ENCODE measurements at regions not wholly inside any gene's neighbourhood (a gene's known extent, or its start where the extent isn't known, plus 50 kb on each side); places are given as distances from the start of the nearest gene placed in this dataset.

- H4K20me1 ChIP-seq (ENCODE audit: control insufficient read depth, insufficient read depth, low read depth, low read length), result no peaks in the 10 kb centered on the region
- H3K79me2 ChIP-seq (ENCODE audit: control insufficient read depth, low read length), result no peaks in the 10 kb centered on the region
- H3K9me3 ChIP-seq (ENCODE audit: control insufficient read depth, insufficient read depth, low read length), result peaks cover 3% of the 10 kb centered on the region; the same call in 1 of the 2 replicates
- H3K36me3 ChIP-seq (ENCODE audit: control insufficient read depth, low read length), result no peaks in the 10 kb centered on the region
- no peak for TF ChIP-seq EZH2phosphoT487 (IDR thresholded peaks at IDR 0.05; ENCODE audit: borderline replicate concordance, low read length)
- no peak for TF ChIP-seq CTCF (IDR thresholded peaks at IDR 0.05; ENCODE audit: low read depth, low read length, poor library complexity, severe bottlenecking)
- no peaks in the 10 kb centered on the region for H3K9me2 ChIP-seq (replicated peaks; ENCODE audit: control insufficient read depth, low read length)
- no peak overlapping the region for H3K4me2 ChIP-seq (ENCODE audit: low read length)
- H3K27me3 ChIP-seq (ENCODE audit: control insufficient read depth, low read length), result no peaks in the 10 kb centered on the region
- H3K4me1 ChIP-seq (ENCODE audit: control insufficient read depth, low read length), result peaks cover 27% of the 10 kb centered on the region
- H3F3A ChIP-seq (ENCODE audit: control insufficient read depth, insufficient read depth), result no peaks in the 10 kb centered on the region
- no peak overlapping the region for H3K4me3 ChIP-seq (ENCODE audit: low read length)
- H3K27ac ChIP-seq (ENCODE audit: low read depth, low read length), result no peak overlapping the region
Measured at GRCh38 chr6:24987446-24988115, 51.8 kb upstream of the RIPOR2 start.

GRCh38 chr6:24988562-24988961 lies 52.8 kb upstream of the RIPOR2 start:
- Histone ChIP-seq H3K4me1 (ENCODE audit: control insufficient read depth, low read length) (peaks cover 27% of the 10 kb centered on the region), H3K9me3 (ENCODE audit: control insufficient read depth, insufficient read depth, low read length) (peaks cover 6% of the 10 kb centered on the region; the same call in 1 of the 2 replicates), H3K36me3 (ENCODE audit: control insufficient read depth, low read length) (no peaks in the 10 kb centered on the region), H3K9me2 (replicated peaks; ENCODE audit: control insufficient read depth, low read length) (no peaks in the 10 kb centered on the region), H4K20me1 (ENCODE audit: control insufficient read depth, insufficient read depth, low read depth, low read length) (no peaks in the 10 kb centered on the region), H3K79me2 (ENCODE audit: control insufficient read depth, low read length) (no peaks in the 10 kb centered on the region), H3F3A (ENCODE audit: control insufficient read depth, insufficient read depth) (no peaks in the 10 kb centered on the region), H3K4me3 (ENCODE audit: low read length) (no peak overlapping the region), H3K27ac (ENCODE audit: low read depth, low read length) (no peak overlapping the region), H3K27me3 (ENCODE audit: control insufficient read depth, low read length) (no peaks in the 10 kb centered on the region), H3K4me2 (ENCODE audit: low read length) (no peak overlapping the region)
- TF ChIP-seq CTCF (IDR thresholded peaks at IDR 0.05; ENCODE audit: low read depth, low read length, poor library complexity, severe bottlenecking), result no peak
- no peak for TF ChIP-seq EZH2phosphoT487 (IDR thresholded peaks at IDR 0.05; ENCODE audit: borderline replicate concordance, low read length)

- H3K4me1 ChIP-seq (ENCODE audit: control insufficient read depth, low read length), result peaks cover 27% of the 10 kb centered on the region
- no peaks in the 10 kb centered on the region for H3F3A ChIP-seq (ENCODE audit: control insufficient read depth, insufficient read depth)
- TF ChIP-seq EZH2phosphoT487 (IDR thresholded peaks at IDR 0.05; ENCODE audit: borderline replicate concordance, low read length), result no peak
- TF ChIP-seq CTCF (IDR thresholded peaks at IDR 0.05; ENCODE audit: low read depth, low read length, poor library complexity, severe bottlenecking), result no peak
Measured at GRCh38 chr6:24990236-24990845, 54.6 kb upstream of the RIPOR2 start.

More at GRCh38 chr6:24990236-24990845, 54.6 kb upstream of the RIPOR2 start:
- H3K36me3 ChIP-seq (ENCODE audit: control insufficient read depth, low read length), result no peaks in the 10 kb centered on the region
- no peak overlapping the region for H3K4me3 ChIP-seq (ENCODE audit: low read length)
- H3K27me3 ChIP-seq (ENCODE audit: control insufficient read depth, low read length), result no peaks in the 10 kb centered on the region
- peaks cover 6% of the 10 kb centered on the region; the same call in 1 of the 2 replicates for H3K9me3 ChIP-seq (ENCODE audit: control insufficient read depth, insufficient read depth, low read length)
- H3K9me2 ChIP-seq (replicated peaks; ENCODE audit: control insufficient read depth, low read length), result no peaks in the 10 kb centered on the region
- H4K20me1 ChIP-seq (ENCODE audit: control insufficient read depth, insufficient read depth, low read depth, low read length), result no peaks in the 10 kb centered on the region
- no peak overlapping the region for H3K27ac ChIP-seq (ENCODE audit: low read depth, low read length)
- no peak overlapping the region for H3K4me2 ChIP-seq (ENCODE audit: low read length)
- H3K79me2 ChIP-seq (ENCODE audit: control insufficient read depth, low read length), result no peaks in the 10 kb centered on the region

Measured in DOHH2 (cell line).